OCI-LY7 (cell line): ENCODE measurements at regions not wholly inside any gene's neighbourhood (a gene's known extent, or its start where the extent isn't known, plus 50 kb on each side); places are given as distances from the start of the nearest gene placed in this dataset.
A peak's percentile ranks its signal among the peaks of the same experiment; 100 is the strongest.

Source experiments
- BruUV-seq: library from RNA; stranded (reverse); fragments of 400-500 nt; replicated peaks from 2 replicates; lab custom pipeline; 2021; lab: Mats Ljungman, UMichigan
- CTCF ChIA-PET: fragments of 300-600 bp; sonication (Branson Sonifier 250); formaldehyde crosslinking; loops from one replicate; lab custom pipeline; 2022; ENCODE audit warnings: antibody characterized with exemption; ENCODE audit not compliant: unreplicated experiment; lab: Charles Lee
- POLR2A ChIA-PET: fragments of 300-600 bp; sonication (Branson Sonifier 250); formaldehyde crosslinking; loops from one replicate; lab custom pipeline; 2022; ENCODE audit warnings: antibody characterized with exemption; lab: Charles Lee
- DNase-seq: peaks from one replicate; pipeline ENCODE4 v3.0.0-alpha.2; 2015; ENCODE audit warnings: low spot score
- H2AFZ ChIP-seq: fragments of 200-600 bp; sonication (generic), shearing (Covaris generic); 2 replicates; pipeline ENCODE4 v1.6.1; 2014; ENCODE audit warnings: mild to moderate bottlenecking, antibody characterized with exemption, low read length, moderate library complexity
- H3K27ac ChIP-seq: fragments of 200-600 bp; sonication (generic); 2 replicates; pipeline ENCODE4 v1.5.1; 2014; ENCODE audit warnings: mixed run types, low read depth, mild to moderate bottlenecking, moderate library complexity, low read length, inconsistent platforms; ENCODE audit not compliant: poor library complexity, severe bottlenecking
- H3K36me3 ChIP-seq: fragments of 200-600 bp; sonication (generic); 2 replicates; pipeline ENCODE4 v1.6.1; 2014; ENCODE audit warnings: mild to moderate bottlenecking, antibody characterized with exemption, low read length, moderate library complexity, mixed read lengths; ENCODE audit not compliant: insufficient read depth
- H3K4me1 ChIP-seq: fragments of 200-600 bp; sonication (generic); 2 replicates; pipeline ENCODE4 v1.5.1; 2014; ENCODE audit warnings: mild to moderate bottlenecking, low read length; ENCODE audit not compliant: insufficient read depth, poor library complexity, severe bottlenecking
- H3K4me2 ChIP-seq: fragments of 200-600 bp; sonication (generic); 2 replicates; pipeline ENCODE4 v1.6.1; 2014; ENCODE audit warnings: mild to moderate bottlenecking, low read length
- H3K4me3 ChIP-seq: fragments of 200-600 bp; sonication (generic); 2 replicates; pipeline ENCODE4 v1.5.1; 2014; ENCODE audit warnings: mild to moderate bottlenecking, low read depth, low read length; ENCODE audit not compliant: poor library complexity, severe bottlenecking
- H3K79me2 ChIP-seq: fragments of 200-600 bp; sonication (generic); 2 replicates; pipeline ENCODE4 v1.6.1; 2016; ENCODE audit warnings: low read depth, mild to moderate bottlenecking, low read length, moderate library complexity, mixed read lengths; ENCODE audit not compliant: insufficient read depth
- H3K9me2 ChIP-seq: fragments of 200-600 bp; sonication (generic); 2 replicates; pipeline ENCODE4 v1.6.1; 2016; ENCODE audit warnings: mild to moderate bottlenecking, low read length, mixed read lengths; ENCODE audit not compliant: insufficient read depth
- H3K9me3 ChIP-seq: fragments of 200-600 bp; sonication (generic); 2 replicates; pipeline ENCODE4 v1.6.1; 2014; ENCODE audit warnings: mild to moderate bottlenecking, mixed run types, low read length, mixed read lengths
- H4K20me1 ChIP-seq: fragments of 200-600 bp; sonication (generic); 2 replicates; pipeline ENCODE4 v1.6.1; 2014; ENCODE audit warnings: mild to moderate bottlenecking, antibody characterized with exemption, low read length, moderate library complexity, mixed read lengths; ENCODE audit not compliant: insufficient read depth
- CTCF ChIP-seq: fragments of 200-600 bp; sonication (generic); conservative IDR thresholded peaks from 2 replicates; pipeline ENCODE4 v1.5.1; 2014; ENCODE audit warnings: mild to moderate bottlenecking, antibody characterized with exemption, low read length, moderate library complexity, mixed read lengths
- EZH2phosphoT487 ChIP-seq: fragments of 200-600 bp; sonication (generic); IDR thresholded peaks from 2 replicates; pipeline ENCODE4 v1.6.1; 2018; ENCODE audit warnings: low read depth, borderline replicate concordance, mild to moderate bottlenecking, mixed run types, antibody characterized with exemption, low read length, moderate library complexity, mixed read lengths
- intact Hi-C: fragments of 100-400 bp; cut with micrococcal nuclease; formaldehyde crosslinking; loops from one replicate; pipeline ENCODE4 v1.10.0; 2022; ENCODE audit not compliant: unreplicated experiment

- no peaks in the 10 kb centered on the region for H3K9me3 ChIP-seq
- no peaks in the 10 kb centered on the region for H3K4me1 ChIP-seq
- no peaks in the 10 kb centered on the region for H3K79me2 ChIP-seq
- no peak for TF ChIP-seq CTCF
- no peak for TF ChIP-seq EZH2phosphoT487
- POLR2A ChIA-PET: interaction anchor here (0.7 kb wide), 1 partner anchor 219 kb away, joined by 3 read pairs; no protein-coding TSS in a partner anchor
- intact Hi-C loops: no loop called here
- H4K20me1 ChIP-seq: no peaks in the 10 kb centered on the region
- H3K36me3 ChIP-seq: no peaks in the 10 kb centered on the region
- CTCF ChIA-PET: no interaction called here
- H3K4me2 ChIP-seq: no peak overlapping the region
- H3K27ac ChIP-seq: no peak overlapping the region
- no peak overlapping the region for H2AFZ ChIP-seq
- BruUV-seq: no TSS peak
- no peak for DNase-seq
- H3K9me2 ChIP-seq: no peaks in the 10 kb centered on the region
- H3K4me3 ChIP-seq: no peak overlapping the region
Observed at GRCh38 chr2:72062336-72062735, 85.3 kb downstream of the CYP26B1 start.

- TF ChIP-seq CTCF: no peak
- TF ChIP-seq EZH2phosphoT487: no peak
- Histone ChIP-seq H3K4me1 (no peaks in the 10 kb centered on the region), H3K4me2 (no peak overlapping the region), H3K9me3 (no peaks in the 10 kb centered on the region), H3K36me3 (no peaks in the 10 kb centered on the region), H3K4me3 (no peak overlapping the region), H3K27ac (no peak overlapping the region), H3K9me2 (no peaks in the 10 kb centered on the region), H2AFZ (no peak overlapping the region), H4K20me1 (no peaks in the 10 kb centered on the region), H3K79me2 (no peaks in the 10 kb centered on the region)
- intact Hi-C loops: no loop called here
- ChIA-PET CTCF (interaction anchor here (0.6 kb wide), 1 partner anchor 55 kb away, joined by 3 read pairs; no protein-coding TSS in a partner anchor), POLR2A (no interaction called here)
- peak; percentile 2 for DNase-seq
- BruUV-seq: no TSS peak
Observed at GRCh38 chr2:72057308-72057707, 90.4 kb downstream of the CYP26B1 start.

- CTCF ChIA-PET: no interaction called here
- DNase-seq: no peak
- Histone ChIP-seq H3K36me3 (no peaks in the 10 kb centered on the region), H3K4me1 (no peaks in the 10 kb centered on the region), H2AFZ (no peak overlapping the region), H3K9me2 (no peaks in the 10 kb centered on the region), H3K27ac (no peak overlapping the region), H3K4me2 (no peak overlapping the region), H3K79me2 (no peaks in the 10 kb centered on the region), H4K20me1 (no peaks in the 10 kb centered on the region), H3K4me3 (no peak overlapping the region), H3K9me3 (no peaks in the 10 kb centered on the region)
- BruUV-seq: no TSS peak
- TF ChIP-seq CTCF (no peak), EZH2phosphoT487 (no peak)
- intact Hi-C loops: no loop called here
- POLR2A ChIA-PET: no interaction called here
Observed at GRCh38 chr2:72051971-72052505, 95.6 kb downstream of the CYP26B1 start.
